IPS-15b (cell line): ENCODE measurements at regions not wholly inside any gene's neighbourhood (a gene's known extent, or its start where the extent isn't known, plus 50 kb on each side); places are given as distances from the start of the nearest gene placed in this dataset.

Experiments used
- H3K27me3 ChIP-seq: one replicate; pipeline ENCODE4 v1.6.1; 2013; ENCODE audit warnings: low read length; ENCODE audit not compliant: control insufficient read depth, insufficient read depth
- H3K36me3 ChIP-seq: one replicate; pipeline ENCODE4 v1.6.1; 2013; ENCODE audit warnings: low read length; ENCODE audit not compliant: control insufficient read depth, insufficient read depth
- H3K4me1 ChIP-seq: one replicate; pipeline ENCODE4 v1.6.1; 2013; ENCODE audit warnings: mild to moderate bottlenecking, low read length; ENCODE audit not compliant: control insufficient read depth, insufficient read depth
- H3K4me3 ChIP-seq: one replicate; pipeline ENCODE4 v1.5.1; 2013; ENCODE audit warnings: low read depth, low read length
- H3K9ac ChIP-seq: one replicate; pipeline ENCODE4 v1.6.1; 2013; ENCODE audit warnings: low read depth, mild to moderate bottlenecking, low read length
- H3K9me3 ChIP-seq: one replicate; pipeline ENCODE4 v1.6.1; 2013; ENCODE audit warnings: mild to moderate bottlenecking, low read length; ENCODE audit not compliant: control insufficient read depth, insufficient read depth

GRCh38 chr9:105024529-105024928 lies 96.6 kb upstream of the ABCA1 start:
- no peaks in the 10 kb centered on the region for H3K36me3 ChIP-seq
- H3K27me3 ChIP-seq = no peaks in the 10 kb centered on the region
- no peak overlapping the region for H3K9ac ChIP-seq
- H3K9me3 ChIP-seq = no peaks in the 10 kb centered on the region
- no peaks in the 10 kb centered on the region for H3K4me1 ChIP-seq
- no peak overlapping the region for H3K4me3 ChIP-seq

- Histone ChIP-seq H3K4me3 (no peak overlapping the region), H3K36me3 (no peaks in the 10 kb centered on the region), H3K4me1 (no peaks in the 10 kb centered on the region), H3K9ac (no peak overlapping the region), H3K27me3 (no peaks in the 10 kb centered on the region), H3K9me3 (no peaks in the 10 kb centered on the region)
Measured at GRCh38 chr9:105026451-105026850, 98.5 kb upstream of the ABCA1 start.

GRCh38 chr9:105027084-105027483 lies 99.1 kb upstream of the ABCA1 start:
- H3K9me3 ChIP-seq = no peaks in the 10 kb centered on the region
- H3K27me3 ChIP-seq = no peaks in the 10 kb centered on the region
- no peak overlapping the region for H3K4me3 ChIP-seq
- no peaks in the 10 kb centered on the region for H3K36me3 ChIP-seq
- no peak overlapping the region for H3K9ac ChIP-seq
- no peaks in the 10 kb centered on the region for H3K4me1 ChIP-seq

GRCh38 chr9:105030285-105030684 lies 102.3 kb upstream of the ABCA1 start:
- no peaks in the 10 kb centered on the region for H3K4me1 ChIP-seq
- no peaks in the 10 kb centered on the region for H3K9me3 ChIP-seq
- H3K9ac ChIP-seq = no peak overlapping the region
- H3K36me3 ChIP-seq = no peaks in the 10 kb centered on the region
- H3K27me3 ChIP-seq = no peaks in the 10 kb centered on the region
- no peak overlapping the region for H3K4me3 ChIP-seq

- H3K9me3 ChIP-seq = no peaks in the 10 kb centered on the region
- H3K4me3 ChIP-seq = no peak overlapping the region
- H3K9ac ChIP-seq = no peak overlapping the region
Measured at GRCh38 chr9:105037139-105037538, 109.2 kb upstream of the ABCA1 start.

GRCh38 chr9:105038051-105038450 lies 110.1 kb upstream of the ABCA1 start:
- H3K36me3 ChIP-seq = no peaks in the 10 kb centered on the region
- H3K4me1 ChIP-seq = peaks cover 2% of the 10 kb centered on the region
- H3K9me3 ChIP-seq = no peaks in the 10 kb centered on the region
- no peak overlapping the region for H3K9ac ChIP-seq
- H3K4me3 ChIP-seq = no peak overlapping the region
- no peaks in the 10 kb centered on the region for H3K27me3 ChIP-seq

More at GRCh38 chr9:105037139-105037538, 109.2 kb upstream of the ABCA1 start:
- Histone ChIP-seq H3K4me1 (peaks cover 2% of the 10 kb centered on the region), H3K36me3 (no peaks in the 10 kb centered on the region), H3K27me3 (no peaks in the 10 kb centered on the region)

- H3K4me1 ChIP-seq = peaks cover 2% of the 10 kb centered on the region
- H3K9ac ChIP-seq = no peak overlapping the region
- no peaks in the 10 kb centered on the region for H3K36me3 ChIP-seq
- H3K4me3 ChIP-seq = no peak overlapping the region
- no peaks in the 10 kb centered on the region for H3K9me3 ChIP-seq
- H3K27me3 ChIP-seq = no peaks in the 10 kb centered on the region
Measured at GRCh38 chr9:105039175-105039799, 111.3 kb upstream of the ABCA1 start.

- Histone ChIP-seq H3K9ac (no peak overlapping the region), H3K27me3 (no peaks in the 10 kb centered on the region), H3K9me3 (no peaks in the 10 kb centered on the region)
Measured at GRCh38 chr9:105043370-105043936, 115.5 kb upstream of the ABCA1 start.

GRCh38 chr9:105044518-105044917 lies 116.6 kb upstream of the ABCA1 start:
- H3K27me3 ChIP-seq = no peaks in the 10 kb centered on the region
- H3K4me1 ChIP-seq = peaks cover 3% of the 10 kb centered on the region
- no peak overlapping the region for H3K9ac ChIP-seq
- H3K4me3 ChIP-seq = no peak overlapping the region
- H3K9me3 ChIP-seq = no peaks in the 10 kb centered on the region
- H3K36me3 ChIP-seq = no peaks in the 10 kb centered on the region

More at GRCh38 chr9:105043370-105043936, 115.5 kb upstream of the ABCA1 start:
- Histone ChIP-seq H3K4me3 (no peak overlapping the region), H3K36me3 (no peaks in the 10 kb centered on the region), H3K4me1 (peaks cover 5% of the 10 kb centered on the region)

GRCh38 chr9:105046907-105047741 lies 119.2 kb upstream of the ABCA1 start:
- H3K9ac ChIP-seq = no peak overlapping the region
- no peaks in the 10 kb centered on the region for H3K27me3 ChIP-seq
- no peaks in the 10 kb centered on the region for H3K36me3 ChIP-seq
- peaks cover 3% of the 10 kb centered on the region for H3K4me1 ChIP-seq
- no peak overlapping the region for H3K4me3 ChIP-seq
- H3K9me3 ChIP-seq = no peaks in the 10 kb centered on the region

- H3K4me1 ChIP-seq = peaks cover 3% of the 10 kb centered on the region
- no peak overlapping the region for H3K9ac ChIP-seq
- H3K9me3 ChIP-seq = no peaks in the 10 kb centered on the region
- no peaks in the 10 kb centered on the region for H3K27me3 ChIP-seq
- no peak overlapping the region for H3K4me3 ChIP-seq
- no peaks in the 10 kb centered on the region for H3K36me3 ChIP-seq
Measured at GRCh38 chr9:105047742-105048041, 119.7 kb upstream of the ABCA1 start.

- no peaks in the 10 kb centered on the region for H3K9me3 ChIP-seq
- H3K9ac ChIP-seq = no peak overlapping the region
- H3K36me3 ChIP-seq = no peaks in the 10 kb centered on the region
- no peak overlapping the region for H3K4me3 ChIP-seq
- no peaks in the 10 kb centered on the region for H3K27me3 ChIP-seq
- peaks cover 3% of the 10 kb centered on the region for H3K4me1 ChIP-seq
Measured at GRCh38 chr9:105048331-105048730, 120.4 kb upstream of the ABCA1 start.
